ENCODE measurements at regions not wholly inside any gene's neighbourhood (a gene's known extent, or its start where the extent isn't known, plus 50 kb on each side); places are given as distances from the start of the nearest gene placed in this dataset.
"Not testable (repeated sequence)": the region's sequence is repeated elsewhere in the genome, so short reads cannot be mapped to it uniquely, and the experiment has no call there.

- intact Hi-C loops (cut with micrococcal nuclease), result no loop called here
- no peak for DNase-seq (ENCODE audit: low spot score)
- H3K27me3 Mint-ChIP-seq (ENCODE audit: insufficient read depth), result no peaks in the 10 kb centered on the region
- no peak overlapping the region for H3K4me3 Mint-ChIP-seq
- H3K36me3 Mint-ChIP-seq (ENCODE audit: low read depth), result no peaks in the 10 kb centered on the region
- no peak overlapping the region for H3K27ac Mint-ChIP-seq
- H3K9me3 Mint-ChIP-seq, result no peaks in the 10 kb centered on the region
- no peaks in the 10 kb centered on the region for H3K4me1 Mint-ChIP-seq (ENCODE audit: low read depth)
Measured at GRCh38 chr9:108270561-108270960, 585.2 kb downstream of the ACTL7B start.

DNA sequence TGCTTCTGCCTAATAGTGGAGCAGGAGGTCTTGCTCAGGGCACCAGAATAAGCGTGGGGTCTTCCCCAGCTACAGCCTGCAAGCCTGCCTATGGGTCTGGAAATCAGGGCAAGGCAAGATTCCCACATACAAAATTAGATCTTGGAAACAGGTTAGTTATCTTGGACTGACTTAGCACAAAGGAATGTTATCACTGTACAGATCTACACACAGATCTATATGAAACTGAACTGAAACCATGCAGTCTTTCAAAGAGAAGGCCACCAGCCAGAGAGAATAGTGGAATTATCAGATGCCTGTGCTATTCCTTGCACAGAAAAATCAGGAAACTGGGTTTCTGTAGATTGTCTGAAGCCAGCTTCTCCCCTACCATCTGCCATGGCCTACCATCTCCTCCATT lies 585.7 kb downstream of the ACTL7B start:
- DNase-seq (ENCODE audit: low spot score), result no peak
- Mint-ChIP-seq H3K27me3 (ENCODE audit: insufficient read depth) (no peaks in the 10 kb centered on the region), H3K27ac (no peak overlapping the region), H3K4me1 (ENCODE audit: low read depth) (no peaks in the 10 kb centered on the region), H3K4me3 (no peak overlapping the region), H3K9me3 (no peaks in the 10 kb centered on the region), H3K36me3 (ENCODE audit: low read depth) (no peaks in the 10 kb centered on the region)
- intact Hi-C loops (cut with micrococcal nuclease), result no loop called here

- no peaks in the 10 kb centered on the region for H3K27me3 Mint-ChIP-seq (ENCODE audit: insufficient read depth)
- H3K9me3 Mint-ChIP-seq, result no peaks in the 10 kb centered on the region
- DNase-seq (ENCODE audit: low spot score), result no peak
- no peak overlapping the region for H3K4me3 Mint-ChIP-seq
- H3K4me1 Mint-ChIP-seq (ENCODE audit: low read depth), result no peaks in the 10 kb centered on the region
- H3K36me3 Mint-ChIP-seq (ENCODE audit: low read depth), result no peaks in the 10 kb centered on the region
- H3K27ac Mint-ChIP-seq, result no peak overlapping the region
- intact Hi-C loops (cut with micrococcal nuclease), result no loop called here
Measured at GRCh38 chr9:108269371-108269770, 586.4 kb downstream of the ACTL7B start.

- Mint-ChIP-seq H3K36me3 (ENCODE audit: low read depth) (no peaks in the 10 kb centered on the region), H3K4me1 (ENCODE audit: low read depth) (no peaks in the 10 kb centered on the region), H3K27ac (no peak overlapping the region), H3K27me3 (ENCODE audit: insufficient read depth) (no peaks in the 10 kb centered on the region), H3K9me3 (no peaks in the 10 kb centered on the region), H3K4me3 (no peak overlapping the region)
- no peak for DNase-seq (ENCODE audit: low spot score)
- intact Hi-C loops (cut with micrococcal nuclease), result no loop called here
Measured at GRCh38 chr9:108265065-108265464, 590.7 kb downstream of the ACTL7B start.

DNA sequence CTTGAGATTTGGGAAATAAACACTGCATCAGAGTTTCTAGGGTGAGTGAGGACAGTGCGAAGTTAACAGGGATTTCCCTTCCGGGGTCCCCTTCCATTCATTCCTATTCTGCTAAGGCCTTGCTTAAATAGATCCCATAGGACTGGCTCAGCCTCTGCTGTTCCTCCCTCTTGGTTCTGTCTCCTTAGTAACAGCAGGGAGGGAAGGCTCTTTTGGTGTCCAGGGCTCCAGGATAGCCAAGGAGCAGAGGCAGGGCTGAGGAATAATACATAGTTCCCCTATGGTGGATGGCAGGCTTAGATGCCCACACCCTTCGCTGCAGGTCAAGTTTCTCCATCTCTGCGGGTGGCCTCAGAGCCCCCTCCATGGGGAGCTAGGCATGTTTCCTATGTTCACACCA lies 591.7 kb downstream of the ACTL7B start:
- Mint-ChIP-seq H3K27me3 (ENCODE audit: insufficient read depth) (no peaks in the 10 kb centered on the region), H3K9me3 (no peaks in the 10 kb centered on the region), H3K27ac (no peak overlapping the region), H3K36me3 (ENCODE audit: low read depth) (no peaks in the 10 kb centered on the region), H3K4me3 (no peak overlapping the region), H3K4me1 (ENCODE audit: low read depth) (no peaks in the 10 kb centered on the region)
- intact Hi-C loops (cut with micrococcal nuclease), result no loop called here
- DNase-seq (ENCODE audit: low spot score), result no peak

DNA sequence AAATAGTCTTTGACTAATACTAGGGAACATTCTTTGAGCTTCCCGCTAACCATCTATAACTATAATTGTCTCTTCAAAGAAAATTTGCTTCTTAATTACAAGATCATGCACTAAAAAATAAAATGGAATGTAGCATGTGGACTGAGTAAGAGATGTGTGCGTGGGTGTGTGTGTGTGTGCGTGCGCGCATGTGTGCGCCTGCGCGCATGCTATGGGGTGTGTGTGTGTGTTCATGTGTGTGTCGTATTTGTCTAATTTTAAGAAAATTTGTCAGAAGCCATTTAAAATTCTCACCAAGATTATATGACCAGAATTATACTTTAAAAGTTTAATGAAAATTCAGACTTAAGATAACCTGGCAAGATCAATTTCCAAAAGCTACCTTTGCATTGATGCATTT lies 593.0 kb downstream of the ACTL7B start:
- intact Hi-C loops (cut with micrococcal nuclease), result no loop called here
- no peak overlapping the region for H3K27ac Mint-ChIP-seq
- no peaks in the 10 kb centered on the region for H3K36me3 Mint-ChIP-seq (ENCODE audit: low read depth)
- H3K9me3 Mint-ChIP-seq, result no peaks in the 10 kb centered on the region
- no peak overlapping the region for H3K4me3 Mint-ChIP-seq
- no peaks in the 10 kb centered on the region for H3K27me3 Mint-ChIP-seq (ENCODE audit: insufficient read depth)
- DNase-seq (ENCODE audit: low spot score), result no peak
- H3K4me1 Mint-ChIP-seq (ENCODE audit: low read depth), result no peaks in the 10 kb centered on the region

- Mint-ChIP-seq H3K36me3 (ENCODE audit: low read depth) (no peaks in the 10 kb centered on the region), H3K4me3 (no peak overlapping the region), H3K9me3 (no peaks in the 10 kb centered on the region), H3K27ac (no peak overlapping the region), H3K4me1 (ENCODE audit: low read depth) (no peaks in the 10 kb centered on the region), H3K27me3 (ENCODE audit: insufficient read depth) (no peaks in the 10 kb centered on the region)
- DNase-seq (ENCODE audit: low spot score), result no peak
- intact Hi-C loops (cut with micrococcal nuclease), result no loop called here
Measured at GRCh38 chr9:108259917-108260675, 595.7 kb downstream of the ACTL7B start.

GRCh38 chr9:108258640-108259039 lies 597.1 kb downstream of the ACTL7B start:
- no peak overlapping the region for H3K4me3 Mint-ChIP-seq
- H3K9me3 Mint-ChIP-seq, result no peaks in the 10 kb centered on the region
- no peak for DNase-seq (ENCODE audit: low spot score)
- intact Hi-C loops (cut with micrococcal nuclease), result no loop called here
- H3K27me3 Mint-ChIP-seq (ENCODE audit: insufficient read depth), result no peaks in the 10 kb centered on the region
- no peak overlapping the region for H3K27ac Mint-ChIP-seq
- no peaks in the 10 kb centered on the region for H3K36me3 Mint-ChIP-seq (ENCODE audit: low read depth)
- no peaks in the 10 kb centered on the region for H3K4me1 Mint-ChIP-seq (ENCODE audit: low read depth)

DNA sequence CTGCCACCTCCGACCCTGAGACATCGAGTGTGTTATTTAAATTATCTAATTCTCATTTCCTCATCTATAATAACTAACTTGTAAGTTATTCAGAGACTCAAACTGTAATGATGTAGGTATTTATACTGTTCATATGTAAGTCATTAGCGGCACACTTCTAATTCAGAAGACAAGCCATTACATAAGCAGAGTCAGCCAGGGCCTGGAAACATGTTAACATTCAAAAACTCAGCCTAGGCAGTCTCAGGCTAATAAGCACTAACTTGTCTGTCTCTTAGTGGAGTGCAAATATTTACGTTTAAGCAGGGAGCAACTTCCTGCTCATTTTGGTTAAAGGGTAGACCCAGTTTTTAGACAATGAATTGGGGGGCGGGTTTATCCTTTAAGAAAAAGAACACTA lies 598.4 kb downstream of the ACTL7B start:
- Mint-ChIP-seq H3K4me1 (ENCODE audit: low read depth) (no peaks in the 10 kb centered on the region), H3K9me3 (no peaks in the 10 kb centered on the region), H3K4me3 (no peak overlapping the region), H3K36me3 (ENCODE audit: low read depth) (no peaks in the 10 kb centered on the region), H3K27ac (no peak overlapping the region), H3K27me3 (ENCODE audit: insufficient read depth) (no peaks in the 10 kb centered on the region)
- intact Hi-C loops (cut with micrococcal nuclease), result no loop called here
- DNase-seq (ENCODE audit: low spot score), result no peak

DNA sequence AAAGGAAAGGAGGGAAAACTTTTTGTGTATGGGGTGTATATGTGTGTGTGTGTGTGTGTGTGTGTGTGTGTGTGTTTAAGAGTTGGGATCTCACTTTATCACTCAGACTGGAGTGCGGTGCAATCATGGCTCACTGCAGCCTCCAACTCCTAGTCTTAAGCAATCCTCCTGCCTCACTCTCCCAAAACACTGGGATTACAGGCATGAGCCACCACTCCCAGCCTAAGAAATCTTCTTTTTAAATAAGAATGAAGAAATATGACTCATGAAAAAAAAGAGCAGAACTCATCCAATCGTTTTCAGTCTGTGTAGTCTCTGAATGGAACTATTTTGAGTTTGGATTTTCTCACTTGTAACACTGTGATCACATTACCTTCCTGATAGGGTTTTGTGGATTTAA lies 601.5 kb downstream of the ACTL7B start:
- Mint-ChIP-seq H3K4me3 (no peak overlapping the region), H3K36me3 (ENCODE audit: low read depth) (no peaks in the 10 kb centered on the region), H3K9me3 (no peaks in the 10 kb centered on the region), H3K27me3 (ENCODE audit: insufficient read depth) (no peaks in the 10 kb centered on the region), H3K4me1 (ENCODE audit: low read depth) (no peaks in the 10 kb centered on the region), H3K27ac (no peak overlapping the region)
- DNase-seq (ENCODE audit: low spot score), result no peak
- intact Hi-C loops (cut with micrococcal nuclease), result no loop called here

- H3K36me3 Mint-ChIP-seq (ENCODE audit: low read depth); DNase-seq (ENCODE audit: low spot score); H3K27me3 Mint-ChIP-seq (ENCODE audit: insufficient read depth); H3K27ac Mint-ChIP-seq; H3K4me3 Mint-ChIP-seq; intact Hi-C loops (cut with micrococcal nuclease); H3K9me3 Mint-ChIP-seq; H3K4me1 Mint-ChIP-seq (ENCODE audit: low read depth): not testable (repeated sequence)
Measured at GRCh38 chr9:108247391-108247790, 608.4 kb downstream of the ACTL7B start.

GRCh38 chr9:108245901-108246300 lies 609.9 kb downstream of the ACTL7B start:
- no peak for DNase-seq (ENCODE audit: low spot score)
- Mint-ChIP-seq H3K27me3 (ENCODE audit: insufficient read depth) (no peaks in the 10 kb centered on the region), H3K4me1 (ENCODE audit: low read depth) (no peaks in the 10 kb centered on the region), H3K36me3 (ENCODE audit: low read depth) (no peaks in the 10 kb centered on the region), H3K4me3 (no peak overlapping the region), H3K27ac (no peak overlapping the region), H3K9me3 (no peaks in the 10 kb centered on the region)
- intact Hi-C loops (cut with micrococcal nuclease), result no loop called here

GRCh38 chr9:108245331-108245730 lies 610.5 kb downstream of the ACTL7B start:
- DNase-seq (ENCODE audit: low spot score), result no peak
- H3K27me3 Mint-ChIP-seq (ENCODE audit: insufficient read depth), result no peaks in the 10 kb centered on the region
- no peaks in the 10 kb centered on the region for H3K36me3 Mint-ChIP-seq (ENCODE audit: low read depth)
- no peaks in the 10 kb centered on the region for H3K9me3 Mint-ChIP-seq
- no peak overlapping the region for H3K4me3 Mint-ChIP-seq
- no peak overlapping the region for H3K27ac Mint-ChIP-seq
- H3K4me1 Mint-ChIP-seq (ENCODE audit: low read depth), result no peaks in the 10 kb centered on the region
- intact Hi-C loops (cut with micrococcal nuclease), result no loop called here

GRCh38 chr9:108244686-108245085 lies 611.1 kb downstream of the ACTL7B start:
- Mint-ChIP-seq H3K9me3 (no peaks in the 10 kb centered on the region), H3K27ac (no peak overlapping the region), H3K4me1 (ENCODE audit: low read depth) (no peaks in the 10 kb centered on the region), H3K4me3 (no peak overlapping the region), H3K36me3 (ENCODE audit: low read depth) (no peaks in the 10 kb centered on the region), H3K27me3 (ENCODE audit: insufficient read depth) (no peaks in the 10 kb centered on the region)
- intact Hi-C loops (cut with micrococcal nuclease), result no loop called here
- DNase-seq (ENCODE audit: low spot score), result no peak

All from activated T-helper 1 cell treated with anti-CD3 and anti-CD28 coated beads, Interleukin-12 subunit alpha, Interleukin-12 subunit beta, Interleukin-2, Interleukin-4 antibody, amounts not matched to agents 30 ng/mL and 10 ng/mL and 1 ng/mL, durations not matched to agents 14 hours and 24 hours and 36 hours (primary cell).